ENCODE measurements at regions not wholly inside any gene's neighbourhood (a gene's known extent, or its start where the extent isn't known, plus 50 kb on each side); places are given as distances from the start of the nearest gene placed in this dataset.

DNA sequence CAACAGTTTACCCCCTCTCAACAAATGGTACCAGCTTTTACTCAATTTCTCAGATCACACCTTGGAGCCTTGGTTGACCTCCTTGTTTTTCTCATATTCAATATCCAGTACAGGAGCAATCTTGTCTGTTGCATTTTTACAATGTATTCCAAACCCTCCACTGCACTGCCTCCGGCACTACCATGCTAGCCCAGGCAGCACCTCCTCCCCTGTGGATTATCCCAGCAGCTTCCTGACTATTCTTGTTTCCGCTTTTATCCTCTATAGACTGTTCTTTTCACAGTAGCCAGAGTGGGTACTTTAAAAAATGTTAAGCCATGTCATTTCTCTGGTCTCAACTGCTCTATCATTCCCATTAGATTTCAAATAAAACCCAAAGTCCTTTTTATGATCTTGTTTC is 253.4 kb upstream of the GPRIN3 start:
- DNase-seq (ENCODE audit: low spot score in 2 of 2), result no peak

DNA sequence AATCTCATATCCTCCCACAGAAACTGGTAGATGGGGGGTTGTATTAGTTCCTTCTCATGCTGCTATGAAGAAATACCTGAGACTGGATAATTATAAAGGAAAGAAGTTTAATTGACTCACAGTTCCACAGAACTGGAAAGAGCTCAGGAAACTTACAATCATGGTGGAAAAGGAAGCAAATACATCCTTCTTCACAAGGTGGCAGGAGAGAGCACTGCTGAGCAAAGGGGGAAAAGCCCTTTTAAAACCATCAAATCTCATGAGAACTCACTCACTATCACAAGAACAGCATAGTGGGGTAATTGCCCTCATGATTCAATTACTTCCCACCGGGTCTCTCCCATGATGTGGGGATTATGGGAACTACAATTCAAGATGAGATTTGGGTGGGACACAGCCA is 250.5 kb upstream of the GPRIN3 start:
- no peak for DNase-seq (ENCODE audit: low spot score in 2 of 2)
- intact Hi-C loops (cut with DNase I; ENCODE audit: low total_unique reads), result no loop called here
- 62 to 74% methylated on average over 1 of the region's 1 CpG for WGBS, 2 donors
- no peak overlapping the region for H3K4me3 ChIP-seq (ENCODE audit: low read depth, poor library complexity, severe bottlenecking)
- TF ChIP-seq, protein P1, sequence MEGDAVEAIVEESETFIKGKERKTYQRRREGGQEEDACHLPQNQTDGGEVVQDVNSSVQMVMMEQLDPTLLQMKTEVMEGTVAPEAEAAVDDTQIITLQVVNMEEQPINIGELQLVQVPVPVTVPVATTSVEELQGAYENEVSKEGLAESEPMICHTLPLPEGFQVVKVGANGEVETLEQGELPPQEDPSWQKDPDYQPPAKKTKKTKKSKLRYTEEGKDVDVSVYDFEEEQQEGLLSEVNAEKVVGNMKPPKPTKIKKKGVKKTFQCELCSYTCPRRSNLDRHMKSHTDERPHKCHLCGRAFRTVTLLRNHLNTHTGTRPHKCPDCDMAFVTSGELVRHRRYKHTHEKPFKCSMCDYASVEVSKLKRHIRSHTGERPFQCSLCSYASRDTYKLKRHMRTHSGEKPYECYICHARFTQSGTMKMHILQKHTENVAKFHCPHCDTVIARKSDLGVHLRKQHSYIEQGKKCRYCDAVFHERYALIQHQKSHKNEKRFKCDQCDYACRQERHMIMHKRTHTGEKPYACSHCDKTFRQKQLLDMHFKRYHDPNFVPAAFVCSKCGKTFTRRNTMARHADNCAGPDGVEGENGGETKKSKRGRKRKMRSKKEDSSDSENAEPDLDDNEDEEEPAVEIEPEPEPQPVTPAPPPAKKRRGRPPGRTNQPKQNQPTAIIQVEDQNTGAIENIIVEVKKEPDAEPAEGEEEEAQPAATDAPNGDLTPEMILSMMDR (IDR thresholded peaks at IDR 0.05), result no peak
- no peak for TF ChIP-seq POLR2A (IDR thresholded peaks at IDR 0.05)

More for the DNA sequence above, 253.4 kb upstream of the GPRIN3 start:
- 57 to 65% methylated on average over 2 of the region's 2 CpGs for whole genome bisulfite sequencing, 2 donors
- H3K4me3 ChIP-seq (ENCODE audit: low read depth, poor library complexity, severe bottlenecking), result no peak overlapping the region
- TF ChIP-seq POLR2A (IDR thresholded peaks at IDR 0.05), result no peak
- TF ChIP-seq, protein P1 (IDR thresholded peaks at IDR 0.05), result no peak
- intact Hi-C loops (cut with DNase I; ENCODE audit: low total_unique reads), result no loop called here

DNA sequence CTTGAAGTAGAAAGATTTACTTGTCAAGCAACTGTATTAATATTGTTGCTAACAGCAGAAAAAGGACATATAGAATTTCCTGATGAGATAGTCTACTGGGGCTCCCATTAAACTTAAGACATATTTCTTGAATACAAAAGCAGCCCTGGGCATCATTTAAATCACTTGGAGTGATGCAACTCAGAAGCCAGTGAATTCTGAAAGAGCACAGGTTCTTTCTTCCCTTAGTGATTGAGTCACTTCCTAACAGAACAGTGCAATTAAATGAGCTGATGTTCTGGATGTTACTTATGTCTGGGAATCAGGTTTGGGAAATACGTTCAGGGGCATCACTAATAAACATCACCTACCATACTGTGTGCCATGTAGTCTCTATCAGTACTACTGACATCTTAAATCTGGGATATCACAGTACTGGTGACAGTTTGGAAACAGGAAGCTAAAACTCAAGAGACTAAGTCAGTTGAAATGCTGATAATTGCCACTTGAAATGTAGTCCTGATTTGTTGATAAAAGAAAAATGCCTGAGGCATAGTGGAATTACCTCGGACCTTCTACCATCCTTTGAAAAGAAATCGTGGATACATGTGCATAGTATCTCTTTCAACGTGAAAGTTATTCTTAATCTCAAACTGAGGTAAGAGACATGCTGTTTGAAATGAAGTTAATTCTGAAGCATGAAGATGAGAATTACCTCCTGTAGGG is 249.2 kb upstream of the GPRIN3 start:
- WGBS, 2 donors, result 61 to 66% methylated on average over 4 of the region's 4 CpGs
- intact Hi-C loops (cut with DNase I; ENCODE audit: low total_unique reads), result no loop called here
- H3K4me3 ChIP-seq (ENCODE audit: low read depth, poor library complexity, severe bottlenecking), result no peak overlapping the region
- TF ChIP-seq, protein P1 (IDR thresholded peaks at IDR 0.05), result no peak
- TF ChIP-seq POLR2A (IDR thresholded peaks at IDR 0.05), result no peak
- no peak for DNase-seq (ENCODE audit: low spot score in 2 of 2)

DNA sequence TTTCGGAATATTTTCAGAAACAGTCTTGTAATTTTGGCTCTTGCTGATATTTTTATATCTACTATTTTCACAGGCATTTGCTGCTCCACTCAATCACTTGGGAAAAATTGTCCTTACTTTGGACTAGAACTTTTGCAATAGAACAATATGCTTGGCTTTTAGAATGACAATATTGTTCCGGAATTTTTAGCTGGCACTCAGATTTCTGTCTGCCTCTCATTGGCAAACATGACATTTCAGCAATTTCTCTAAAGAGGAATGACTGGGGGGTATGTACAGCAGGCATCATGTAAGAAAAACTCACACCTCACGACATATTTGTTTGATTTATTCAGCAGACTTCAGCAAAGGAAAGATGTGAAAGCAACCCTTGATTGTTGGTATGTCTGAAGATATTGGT is 243.6 kb upstream of the GPRIN3 start:
- TF ChIP-seq POLR2A (IDR thresholded peaks at IDR 0.05), result no peak
- TF ChIP-seq, protein P1 (IDR thresholded peaks at IDR 0.05), result no peak
- DNase-seq (ENCODE audit: low spot score in 2 of 2), result no peak
- no peak overlapping the region for H3K4me3 ChIP-seq (ENCODE audit: low read depth, poor library complexity, severe bottlenecking)
- WGBS, 2 donors, result 63 to 69% methylated on average over 3 of the region's 3 CpGs
- intact Hi-C loops (cut with DNase I; ENCODE audit: low total_unique reads), result no loop called here

DNA sequence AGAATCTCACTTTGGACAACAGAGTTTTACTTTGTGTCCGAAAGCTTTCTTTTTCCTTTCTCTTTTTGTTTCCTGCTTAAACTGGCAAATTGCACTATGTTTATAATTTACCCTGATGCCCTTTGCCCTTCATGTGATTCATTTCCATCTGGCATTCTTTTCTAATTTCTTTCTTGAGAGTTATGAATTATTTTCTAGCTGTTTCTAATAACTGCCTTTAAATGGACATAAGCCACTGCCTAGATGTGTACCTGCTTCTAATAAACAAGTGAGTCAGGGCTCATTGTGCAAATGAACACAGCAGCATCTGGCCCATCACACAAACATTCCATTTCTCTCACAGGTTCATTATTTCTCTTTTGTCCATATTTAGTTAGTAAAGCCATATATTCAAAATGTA is 242.3 kb upstream of the GPRIN3 start:
- intact Hi-C loops (cut with DNase I; ENCODE audit: low total_unique reads), result no loop called here
- H3K4me3 ChIP-seq (ENCODE audit: low read depth, poor library complexity, severe bottlenecking), result no peak overlapping the region
- DNase-seq (ENCODE audit: low spot score in 2 of 2), result no peak
- 54 to 72% methylated on average over 1 of the region's 1 CpG for WGBS, 2 donors
- TF ChIP-seq, protein P1 (IDR thresholded peaks at IDR 0.05), result no peak
- no peak for TF ChIP-seq POLR2A (IDR thresholded peaks at IDR 0.05)

DNA sequence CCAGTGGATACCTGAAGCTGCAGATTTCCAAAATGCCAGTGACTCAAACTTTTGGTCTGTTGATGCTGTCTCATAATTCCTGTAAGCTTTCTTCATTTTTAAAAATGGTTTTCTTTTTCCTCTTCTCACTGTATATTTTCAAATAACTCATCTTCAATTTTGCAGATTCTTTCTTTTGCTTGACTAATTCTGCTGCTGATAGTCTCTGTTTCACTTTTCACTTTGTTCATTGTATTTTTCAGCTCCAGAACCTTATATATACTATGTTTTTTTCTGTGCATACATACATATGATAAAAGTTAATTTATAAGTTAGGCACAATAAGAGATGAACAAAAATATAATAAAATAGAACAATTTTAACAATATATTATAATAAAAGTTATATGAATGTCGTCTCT is 237.7 kb upstream of the GPRIN3 start:
- TF ChIP-seq POLR2A (IDR thresholded peaks at IDR 0.05), result no peak
- TF ChIP-seq, protein P1 (IDR thresholded peaks at IDR 0.05), result no peak
- H3K4me3 ChIP-seq (ENCODE audit: low read depth, poor library complexity, severe bottlenecking), result no peak overlapping the region
- 87 to 92% methylated on average over 1 of the region's 1 CpG for WGBS, 2 donors
- intact Hi-C loops (cut with DNase I; ENCODE audit: low total_unique reads), result no loop called here
- no peak for DNase-seq (ENCODE audit: low spot score in 2 of 2)
